ENCODE measurements at regions not wholly inside any gene's neighbourhood (a gene's known extent, or its start where the extent isn't known, plus 50 kb on each side); places are given as distances from the start of the nearest gene placed in this dataset.

DNA sequence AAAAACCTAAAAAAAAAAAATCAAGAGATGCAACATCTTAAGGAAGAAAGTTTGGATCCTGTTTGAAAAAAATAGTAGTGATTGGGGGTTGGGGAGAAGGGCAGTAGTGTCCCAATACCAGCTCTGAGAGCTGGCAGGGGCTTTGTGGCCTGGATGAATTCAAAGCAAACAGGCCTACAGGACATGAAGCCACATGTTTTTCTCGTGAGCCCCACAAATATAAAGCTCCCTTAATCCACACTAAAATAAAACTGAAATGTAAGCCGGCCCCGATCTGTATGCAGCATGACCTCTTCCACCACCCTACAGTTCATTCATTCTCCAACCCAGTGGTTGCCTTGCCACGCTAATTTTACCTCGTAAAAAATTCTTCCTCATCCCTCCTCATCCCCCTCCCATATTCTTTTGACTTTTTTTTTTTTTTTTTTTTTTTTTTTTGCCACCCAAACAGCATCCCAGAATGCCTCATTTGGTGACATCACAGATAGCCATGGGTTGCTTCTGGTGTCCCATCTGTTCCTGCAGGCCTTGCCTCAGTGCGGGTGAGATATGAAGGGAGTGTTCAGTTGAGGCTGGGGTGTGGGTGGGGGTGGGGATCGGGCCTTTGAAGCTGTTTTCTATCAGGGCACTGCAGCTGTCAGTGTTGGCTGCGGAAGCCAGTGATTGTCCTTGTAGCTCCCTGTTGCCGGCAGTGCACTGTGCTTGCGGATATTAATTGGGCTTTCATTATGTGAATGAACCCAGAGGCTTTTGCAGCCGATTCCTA is 81.6 kb upstream of the NFIB start (continued):
- TF ChIP-seq, protein P1, sequence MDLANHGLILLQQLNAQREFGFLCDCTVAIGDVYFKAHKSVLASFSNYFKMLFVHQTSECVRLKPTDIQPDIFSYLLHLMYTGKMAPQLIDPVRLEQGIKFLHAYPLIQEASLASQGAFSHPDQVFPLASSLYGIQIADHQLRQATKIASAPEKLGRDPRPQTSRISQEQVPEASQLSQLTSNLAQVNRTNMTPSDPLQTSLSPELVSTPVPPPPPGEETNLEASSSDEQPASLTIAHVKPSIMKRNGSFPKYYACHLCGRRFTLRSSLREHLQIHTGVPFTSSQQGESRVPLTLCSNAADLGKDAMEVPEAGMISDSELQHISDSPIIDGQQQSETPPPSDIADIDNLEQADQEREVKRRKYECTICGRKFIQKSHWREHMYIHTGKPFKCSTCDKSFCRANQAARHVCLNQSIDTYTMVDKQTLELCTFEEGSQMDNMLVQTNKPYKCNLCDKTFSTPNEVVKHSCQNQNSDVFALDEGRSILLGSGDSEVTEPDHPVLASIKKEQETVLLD (IDR thresholded peaks at IDR 0.05), result no peak
- TF ChIP-seq CHCHD3 (CRISPR knock-in tag; IDR thresholded peaks at IDR 0.05), result no peak
- peak; percentile 35; the same call in 1 of the 2 replicates for TF ChIP-seq KHSRP (IDR thresholded peaks at IDR 0.05)
- TF ChIP-seq SRF (CRISPR knock-in tag; IDR thresholded peaks at IDR 0.05), result no peak
- TF ChIP-seq, protein P2, sequence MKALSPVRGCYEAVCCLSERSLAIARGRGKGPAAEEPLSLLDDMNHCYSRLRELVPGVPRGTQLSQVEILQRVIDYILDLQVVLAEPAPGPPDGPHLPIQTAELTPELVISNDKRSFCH (CRISPR knock-in tag; IDR thresholded peaks at IDR 0.05), result no peak
- TF ChIP-seq, protein P2 (tag; IDR thresholded peaks at IDR 0.05), result no peak
- peak; percentile 30 for TF ChIP-seq TAF9B (IDR thresholded peaks at IDR 0.05; ENCODE audit: partially characterized antibody)
- no peak for TF ChIP-seq DDX20 (tag; IDR thresholded peaks at IDR 0.05; ENCODE audit: low read depth)
- TF ChIP-seq, protein P3, sequence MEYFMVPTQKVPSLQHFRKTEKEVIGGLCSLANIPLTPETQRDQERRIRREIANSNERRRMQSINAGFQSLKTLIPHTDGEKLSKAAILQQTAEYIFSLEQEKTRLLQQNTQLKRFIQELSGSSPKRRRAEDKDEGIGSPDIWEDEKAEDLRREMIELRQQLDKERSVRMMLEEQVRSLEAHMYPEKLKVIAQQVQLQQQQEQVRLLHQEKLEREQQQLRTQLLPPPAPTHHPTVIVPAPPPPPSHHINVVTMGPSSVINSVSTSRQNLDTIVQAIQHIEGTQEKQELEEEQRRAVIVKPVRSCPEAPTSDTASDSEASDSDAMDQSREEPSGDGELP (CRISPR knock-in tag; IDR thresholded peaks at IDR 0.05; ENCODE audit: borderline replicate concordance), result peak; percentile 52; the same call in 1 of the 2 replicates
- no peak for TF ChIP-seq PHB (CRISPR knock-in tag; IDR thresholded peaks at IDR 0.05)
- TF ChIP-seq ZSCAN32 (CRISPR knock-in tag; IDR thresholded peaks at IDR 0.05), result no peak
- peak; percentile 93 for TF ChIP-seq KLF16 (IDR thresholded peaks at IDR 0.05)
- TF ChIP-seq YY1 (IDR thresholded peaks at IDR 0.05; ENCODE audit: borderline replicate concordance in 1 of 3, control insufficient read depth in 1 of 3, extremely low read depth in 1 of 3, insufficient read depth in 3 of 3, insufficient read length in 1 of 3, insufficient replicate concordance in 2 of 3, low read depth in 1 of 3, low read length in 2 of 3), result no peak
- no peak for TF ChIP-seq ZNF354B (CRISPR knock-in tag; IDR thresholded peaks at IDR 0.05)
- 0 out of 2 replicates have a peak, but pooled peaks have one; percentile 25 for TF ChIP-seq ZNF311 (CRISPR knock-in tag; IDR thresholded peaks at IDR 0.05)
- peak; percentile 60 for TF ChIP-seq CREB1 (IDR thresholded peaks at IDR 0.05)
- no peak for TF ChIP-seq CREB1 (CRISPR knock-in tag; IDR thresholded peaks at IDR 0.05)
- TF ChIP-seq, protein P4, sequence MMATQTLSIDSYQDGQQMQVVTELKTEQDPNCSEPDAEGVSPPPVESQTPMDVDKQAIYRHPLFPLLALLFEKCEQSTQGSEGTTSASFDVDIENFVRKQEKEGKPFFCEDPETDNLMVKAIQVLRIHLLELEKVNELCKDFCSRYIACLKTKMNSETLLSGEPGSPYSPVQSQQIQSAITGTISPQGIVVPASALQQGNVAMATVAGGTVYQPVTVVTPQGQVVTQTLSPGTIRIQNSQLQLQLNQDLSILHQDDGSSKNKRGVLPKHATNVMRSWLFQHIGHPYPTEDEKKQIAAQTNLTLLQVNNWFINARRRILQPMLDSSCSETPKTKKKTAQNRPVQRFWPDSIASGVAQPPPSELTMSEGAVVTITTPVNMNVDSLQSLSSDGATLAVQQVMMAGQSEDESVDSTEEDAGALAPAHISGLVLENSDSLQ (IDR thresholded peaks at IDR 0.05), result peak; percentile 62
- TF ChIP-seq GTF2F1 (IDR thresholded peaks at IDR 0.05; ENCODE audit: low read depth, low read length), result no peak
- TF ChIP-seq LEF1 (IDR thresholded peaks at IDR 0.05), result peak; percentile 99

Data from K562 (cell line).